BLaER1 treated with 17β-estradiol and CSF1 and Interleukin-3, amounts not matched to agents 10 nM and 100 nM (cell line): ENCODE measurements at regions not wholly inside any gene's neighbourhood (a gene's known extent, or its start where the extent isn't known, plus 50 kb on each side); places are given as distances from the start of the nearest gene placed in this dataset.

ENCODE experiments used
- H3K27ac ChIP-seq, 11 experiments: shearing (Covaris generic); formaldehyde crosslinking; 2 replicates each; pipeline ENCODE4 v1.8.1; 2022
- H3K27me3 ChIP-seq, 11 experiments: shearing (Covaris generic); formaldehyde crosslinking; 2 replicates each; pipeline ENCODE4 v1.8.1; 2022
- H3K36me3 ChIP-seq, 11 experiments: shearing (Covaris generic); formaldehyde crosslinking; 2 replicates each; pipeline ENCODE4 v1.8.1; 2022
- H3K4me1 ChIP-seq, 10 experiments: shearing (Covaris generic); formaldehyde crosslinking; 2 replicates each; pipeline ENCODE4 v1.8.1; 2022
- H3K4me2 ChIP-seq, 11 experiments: shearing (Covaris generic); formaldehyde crosslinking; 2 replicates each; pipeline ENCODE4 v1.8.1; 2022
- H3K4me3 ChIP-seq, 10 experiments: shearing (Covaris generic); formaldehyde crosslinking; 2 replicates each; pipeline ENCODE4 v1.8.1; 2022
- H3K9ac ChIP-seq, 11 experiments: shearing (Covaris generic); formaldehyde crosslinking; 2 replicates each; pipeline ENCODE4 v1.8.1; 2022
- H3K9me3 ChIP-seq, 11 experiments: shearing (Covaris generic); formaldehyde crosslinking; replicated peaks in 1 of 11; 2 replicates each; pipeline ENCODE4 v1.8.1; 2022
- H4K20me1 ChIP-seq, 11 experiments: shearing (Covaris generic); formaldehyde crosslinking; 2 replicates each; pipeline ENCODE4 v1.8.1; 2022
- Cebpa-rat ChIP-seq, 11 experiments: shearing (Covaris generic); IDR thresholded peaks; 2 replicates each; pipeline ENCODE4 v1.8.1; 2022

DNA sequence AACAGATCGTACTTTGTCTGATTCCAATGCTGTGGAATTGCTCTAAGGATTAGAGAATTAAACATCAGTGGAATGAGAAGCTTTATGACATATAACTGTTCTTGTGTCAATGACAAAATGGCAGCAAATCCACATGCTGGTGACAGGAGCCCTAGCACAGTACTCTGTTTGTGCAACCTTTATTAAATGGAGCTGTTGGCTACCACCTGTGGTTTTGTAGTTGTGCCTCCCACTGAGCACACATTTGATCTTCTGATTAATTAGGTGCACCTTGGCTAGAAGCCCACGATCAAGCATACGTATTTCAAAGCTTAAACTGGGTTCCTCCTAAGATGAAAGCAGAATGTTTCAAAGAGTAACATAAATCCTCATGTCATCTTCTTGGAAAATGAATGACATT is 394.0 kb upstream of the IGFBP7 start:
- no peaks in the 10 kb centered on the region for H3K9me3 ChIP-seq
- TF ChIP-seq Cebpa-rat (IDR thresholded peaks at IDR 0.05) = no peak
- no peaks in the 10 kb centered on the region for H4K20me1 ChIP-seq
- peaks cover 0 to 25% (median 5%) of the 10 kb centered on the region in 10 experiments; a peak in 9 of 20 replicates for H3K4me1 ChIP-seq
- H3K27me3 ChIP-seq = no peaks in the 10 kb centered on the region
- H3K4me2 ChIP-seq = no peak overlapping the region
- H3K9ac ChIP-seq = no peak overlapping the region
- no peak overlapping the region for H3K4me3 ChIP-seq
- H3K27ac ChIP-seq = no peak overlapping the region
- H3K36me3 ChIP-seq = no peaks in the 10 kb centered on the region

DNA sequence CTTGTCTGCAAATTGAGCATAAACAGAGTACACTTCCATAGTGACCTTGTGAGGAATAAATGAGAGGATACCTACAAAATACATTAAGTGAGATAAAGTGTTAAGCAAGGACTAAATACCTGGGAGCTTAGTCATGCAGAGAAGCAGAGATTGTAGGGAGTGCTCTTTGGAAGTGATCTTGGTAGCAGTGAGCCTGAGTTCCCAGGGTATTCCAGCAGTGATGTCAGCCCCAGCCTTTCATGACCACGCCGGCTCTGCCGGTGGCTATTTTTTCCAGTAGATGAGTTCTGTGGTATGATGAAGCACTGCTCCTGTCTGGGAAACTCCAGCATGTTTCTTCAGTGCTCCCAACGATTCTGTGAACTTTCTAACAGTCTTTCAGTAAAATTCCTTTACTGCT is 391.5 kb upstream of the IGFBP7 start:
- H3K4me1 ChIP-seq = peaks cover 0 to 12% (median 5%) of the 10 kb centered on the region in 10 experiments; a peak in 8 of 20 replicates
- H3K27me3 ChIP-seq = no peaks in the 10 kb centered on the region
- TF ChIP-seq Cebpa-rat (IDR thresholded peaks at IDR 0.05) = no peak
- H3K27ac ChIP-seq = no peak overlapping the region
- no peak overlapping the region for H3K4me3 ChIP-seq
- H3K9ac ChIP-seq = no peak overlapping the region
- no peaks in the 10 kb centered on the region for H3K36me3 ChIP-seq
- H3K4me2 ChIP-seq = no peak overlapping the region
- H4K20me1 ChIP-seq = no peaks in the 10 kb centered on the region
- H3K9me3 ChIP-seq = no peaks in the 10 kb centered on the region

DNA sequence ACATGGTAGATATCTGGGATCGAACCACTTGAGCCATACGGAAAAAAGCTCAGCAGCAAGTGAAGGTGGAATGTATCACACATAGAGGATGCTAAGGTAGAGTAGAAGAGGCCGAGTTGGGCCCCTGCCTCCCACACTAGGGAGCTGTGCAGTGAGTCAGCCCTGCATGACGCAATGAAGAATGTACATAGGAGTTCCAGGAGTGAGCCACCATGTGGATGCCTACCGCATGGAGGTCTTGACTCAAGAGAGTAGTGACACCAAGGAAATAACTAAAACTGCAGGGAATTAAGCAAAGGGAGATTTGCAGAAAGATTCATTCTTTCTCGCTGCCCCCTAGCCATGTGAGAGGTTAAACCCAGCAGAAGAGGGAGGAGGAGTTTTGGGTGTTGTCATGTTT is 389.6 kb upstream of the IGFBP7 start:
- H3K4me1 ChIP-seq = peaks cover 0 to 7% (median 2%) of the 10 kb centered on the region in 10 experiments; a peak in 7 of 20 replicates
- no peak overlapping the region for H3K27ac ChIP-seq
- H3K27me3 ChIP-seq = no peaks in the 10 kb centered on the region
- TF ChIP-seq Cebpa-rat (IDR thresholded peaks at IDR 0.05) = no peak
- no peak overlapping the region for H3K4me3 ChIP-seq
- H3K9me3 ChIP-seq = no peaks in the 10 kb centered on the region
- H4K20me1 ChIP-seq = no peaks in the 10 kb centered on the region
- H3K9ac ChIP-seq = no peak overlapping the region
- no peaks in the 10 kb centered on the region for H3K36me3 ChIP-seq
- no peak overlapping the region for H3K4me2 ChIP-seq

DNA sequence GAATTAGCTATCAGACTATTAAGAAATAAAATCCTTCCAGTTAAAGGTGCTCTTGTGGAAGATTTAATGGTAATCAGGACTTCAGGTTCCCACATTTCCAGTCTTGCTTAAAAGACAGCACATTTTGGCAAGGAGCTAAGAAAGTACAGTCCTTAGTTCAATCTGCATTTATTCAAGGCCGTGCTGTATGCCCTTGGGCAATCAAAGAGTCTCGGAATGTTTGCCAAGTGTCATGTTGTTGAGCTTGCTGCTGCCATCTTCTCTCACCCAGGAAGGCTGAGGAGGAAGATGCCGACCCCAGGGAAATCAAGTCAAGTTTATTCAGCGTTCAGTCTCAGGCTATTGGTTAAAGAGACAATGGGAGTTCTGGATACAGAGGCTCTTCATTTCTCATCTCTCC is 388.1 kb upstream of the IGFBP7 start:
- Histone ChIP-seq H3K9ac (no peak overlapping the region), H3K27me3 (no peaks in the 10 kb centered on the region)

DNA sequence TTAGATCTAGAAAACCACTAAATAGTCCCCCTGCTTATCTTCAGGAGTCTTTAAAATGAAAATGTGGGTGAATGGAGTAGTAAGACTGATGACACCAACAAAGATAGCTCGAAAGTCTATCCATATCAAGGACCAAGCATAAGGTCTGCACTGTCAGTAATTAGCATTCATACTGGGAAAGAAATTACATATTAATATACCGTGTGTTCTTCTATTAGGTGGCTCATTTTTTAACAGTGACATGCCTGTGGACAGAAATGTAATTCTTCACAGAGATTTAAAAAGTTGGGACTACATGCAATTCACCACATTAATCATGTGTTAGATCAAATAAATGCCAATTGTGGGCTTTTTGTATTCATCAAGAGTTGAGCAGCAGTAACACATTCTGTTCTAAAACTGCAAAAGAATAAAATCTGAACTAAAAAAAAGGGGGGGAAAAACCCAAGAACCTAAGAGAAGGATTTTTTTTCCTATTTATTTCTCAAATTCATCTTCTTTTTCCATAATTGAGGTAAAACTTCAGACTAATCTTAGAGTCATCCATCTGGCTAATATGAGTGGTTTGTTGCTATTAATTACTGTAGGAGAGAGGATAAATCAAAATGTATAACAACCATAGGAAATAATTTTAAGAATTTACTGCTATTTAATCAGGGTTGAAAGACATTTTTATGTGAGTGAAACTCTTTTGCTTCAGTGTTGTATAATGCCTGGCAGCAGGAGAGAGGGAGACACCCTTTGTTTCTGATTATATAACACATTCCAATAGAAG is 386.7 kb upstream of the IGFBP7 start:
- H3K9me3 ChIP-seq = peaks cover 0 to 19% (median 4%) of the 10 kb centered on the region in 11 experiments; a peak in 9 of 22 replicates
- H3K27me3 ChIP-seq = no peaks in the 10 kb centered on the region
- TF ChIP-seq Cebpa-rat (IDR thresholded peaks at IDR 0.05) = no peak
- no peak overlapping the region for H3K4me2 ChIP-seq
- no peaks in the 10 kb centered on the region for H3K36me3 ChIP-seq
- H3K9ac ChIP-seq = no peak overlapping the region
- H3K4me3 ChIP-seq = no peak overlapping the region
- no peak overlapping the region for H3K27ac ChIP-seq
- H3K4me1 ChIP-seq = 0 out of 20 replicates have a peak, but pooled peaks cover 0 to 7% (median 0%) of the 10 kb centered on the region in 10 experiments
- no peaks in the 10 kb centered on the region for H4K20me1 ChIP-seq

More for the DNA sequence above, 388.1 kb upstream of the IGFBP7 start:
- Histone ChIP-seq H3K27ac (no peak overlapping the region), H3K4me1 (no peaks in the 10 kb centered on the region), H4K20me1 (no peaks in the 10 kb centered on the region), H3K9me3 (peaks cover 0 to 9% (median under 1%) of the 10 kb centered on the region in 11 experiments; a peak in 5 of 22 replicates), H3K4me3 (no peak overlapping the region), H3K4me2 (no peak overlapping the region), H3K36me3 (no peaks in the 10 kb centered on the region)
- TF ChIP-seq Cebpa-rat (IDR thresholded peaks at IDR 0.05) = no peak

DNA sequence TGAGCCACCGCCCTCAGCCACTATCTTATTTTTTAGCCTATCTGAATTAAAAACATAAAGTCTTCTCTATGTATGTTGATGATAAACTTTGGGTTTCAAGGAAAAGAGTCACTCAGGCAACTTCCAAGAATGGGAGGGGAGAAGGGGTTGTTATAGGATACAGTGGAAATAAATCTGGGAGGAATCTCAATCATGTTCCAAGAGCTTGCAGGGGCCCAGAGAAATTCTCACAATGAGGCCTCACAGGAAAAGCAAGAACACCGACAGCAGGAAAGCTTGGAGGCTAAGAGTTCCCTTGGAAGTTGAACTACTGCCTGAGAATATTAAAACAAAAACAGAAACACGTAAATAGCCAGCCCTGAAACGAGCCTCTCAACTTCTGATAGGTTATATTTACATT is 384.6 kb upstream of the IGFBP7 start:
- no peak overlapping the region for H3K4me3 ChIP-seq
- H3K4me1 ChIP-seq = 0 out of 20 replicates have a peak, but pooled peaks cover 0 to 7% (median 0%) of the 10 kb centered on the region in 10 experiments
- peaks cover 0 to 19% (median 4%) of the 10 kb centered on the region in 11 experiments; a peak in 9 of 22 replicates for H3K9me3 ChIP-seq
- no peaks in the 10 kb centered on the region for H3K36me3 ChIP-seq
- H3K4me2 ChIP-seq = no peak overlapping the region
- H3K9ac ChIP-seq = no peak overlapping the region
- H3K27me3 ChIP-seq = no peaks in the 10 kb centered on the region
- TF ChIP-seq Cebpa-rat (IDR thresholded peaks at IDR 0.05) = no peak
- no peaks in the 10 kb centered on the region for H4K20me1 ChIP-seq
- no peak overlapping the region for H3K27ac ChIP-seq

DNA sequence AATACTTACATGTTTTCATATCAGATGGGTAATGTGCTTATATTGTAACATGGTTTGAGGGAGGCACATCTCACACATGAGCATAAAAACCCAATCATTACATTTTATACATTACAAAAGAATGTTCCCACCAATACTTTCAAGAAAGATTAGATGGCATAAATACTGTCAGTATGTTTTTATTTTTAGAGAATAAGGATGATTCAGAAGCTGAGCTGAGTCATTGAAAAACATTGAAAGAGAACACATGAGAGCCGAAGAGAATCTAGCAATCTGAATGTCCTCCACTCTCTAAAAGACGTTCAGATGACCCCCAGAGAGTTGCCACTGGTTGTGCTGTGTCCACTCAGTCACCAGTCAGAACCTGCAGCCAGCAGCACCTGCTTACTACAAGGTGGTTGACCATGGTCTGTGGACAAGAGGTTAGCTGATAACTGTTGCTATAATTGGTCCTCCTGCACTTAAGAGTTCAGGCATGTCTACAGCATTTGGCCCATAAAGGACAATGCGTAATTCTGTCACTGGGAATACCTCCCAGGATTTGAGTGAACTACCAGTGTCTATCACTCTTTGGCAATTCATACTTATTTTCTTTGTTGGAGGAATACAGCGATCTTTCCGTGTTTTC is 382.2 kb upstream of the IGFBP7 start:
- no peak overlapping the region for H3K27ac ChIP-seq
- H3K4me1 ChIP-seq = 0 out of 20 replicates have a peak, but pooled peaks cover 0 to 7% (median 0%) of the 10 kb centered on the region in 10 experiments
- H3K9me3 ChIP-seq = peaks cover 0 to 19% (median 4%) of the 10 kb centered on the region in 11 experiments; a peak in 9 of 22 replicates
- H3K4me3 ChIP-seq = no peak overlapping the region; a peak in 1 of 20 replicates
- no peak for TF ChIP-seq Cebpa-rat (IDR thresholded peaks at IDR 0.05)
- H4K20me1 ChIP-seq = no peaks in the 10 kb centered on the region
- no peaks in the 10 kb centered on the region for H3K36me3 ChIP-seq
- no peak overlapping the region for H3K9ac ChIP-seq
- no peaks in the 10 kb centered on the region for H3K27me3 ChIP-seq
- no peak overlapping the region for H3K4me2 ChIP-seq

DNA sequence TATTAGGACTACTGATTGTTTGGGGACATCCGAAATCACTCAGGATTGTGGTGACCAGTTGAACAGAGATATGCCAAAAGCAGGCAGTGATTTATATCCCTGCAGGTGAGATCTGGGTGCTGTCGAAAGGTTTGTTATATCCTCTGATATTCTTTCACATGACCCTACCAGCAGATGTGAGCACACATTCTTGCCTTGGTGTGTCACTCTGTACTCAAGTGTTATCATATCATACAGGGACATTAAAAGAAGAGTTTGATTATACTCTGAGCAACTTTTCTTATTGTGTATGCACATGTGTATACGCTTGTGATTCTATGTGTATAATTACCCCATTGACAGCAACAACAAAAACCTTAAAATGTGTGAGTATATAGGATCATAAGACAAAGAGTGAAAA is 381.2 kb upstream of the IGFBP7 start:
- H3K27ac ChIP-seq = no peak overlapping the region

DNA sequence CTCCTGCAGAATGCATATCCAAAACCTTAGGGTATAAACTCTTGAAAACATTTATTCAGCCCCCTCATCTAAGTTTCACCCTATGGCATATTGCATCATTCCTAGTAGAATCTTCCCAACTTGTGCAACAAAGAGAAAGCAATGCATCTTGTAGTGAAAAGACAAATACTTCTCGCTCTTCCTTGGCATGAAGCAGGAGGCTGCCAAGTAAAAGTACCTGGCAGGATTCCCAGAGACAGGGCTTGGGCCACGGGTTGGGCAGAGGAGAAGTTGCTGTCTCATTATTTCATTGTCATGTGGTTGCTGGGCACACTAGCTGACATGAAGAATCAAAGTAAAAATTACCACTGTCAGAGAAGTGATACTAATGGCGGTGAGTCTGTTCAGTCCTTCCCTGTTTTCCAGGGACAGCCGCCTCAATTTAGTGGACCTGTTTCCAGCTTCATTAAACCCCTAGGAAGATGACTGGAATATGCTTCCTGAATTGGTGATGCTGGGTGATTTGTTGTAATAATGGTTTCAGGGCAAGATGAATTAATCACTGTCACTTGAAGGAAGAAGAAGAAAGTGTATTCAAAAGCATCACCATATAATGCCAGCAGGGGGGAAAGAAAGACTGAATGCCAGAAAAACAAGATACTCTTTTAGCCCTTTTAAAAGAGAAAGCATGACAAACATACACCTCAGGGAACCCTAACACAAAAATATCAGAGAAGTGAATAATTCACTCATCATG is 380.5 kb upstream of the IGFBP7 start:
- Histone ChIP-seq H3K36me3 (no peaks in the 10 kb centered on the region), H4K20me1 (no peaks in the 10 kb centered on the region), H3K27ac (no peak overlapping the region), H3K9ac (no peak overlapping the region), H3K4me1 (0 out of 20 replicates have a peak, but pooled peaks cover 0 to 7% (median 0%) of the 10 kb centered on the region in 10 experiments), H3K27me3 (no peaks in the 10 kb centered on the region), H3K4me2 (no peak overlapping the region), H3K4me3 (no peak overlapping the region), H3K9me3 (peaks cover 0 to 19% (median 4%) of the 10 kb centered on the region in 11 experiments; a peak in 9 of 22 replicates)
- TF ChIP-seq Cebpa-rat (IDR thresholded peaks at IDR 0.05) = no peak

More for the DNA sequence above, 381.2 kb upstream of the IGFBP7 start:
- H3K4me1 ChIP-seq = 0 out of 20 replicates have a peak, but pooled peaks cover 0 to 7% (median 0%) of the 10 kb centered on the region in 10 experiments
- H3K9me3 ChIP-seq = peaks cover 0 to 19% (median 4%) of the 10 kb centered on the region in 11 experiments; a peak in 9 of 22 replicates
- no peak overlapping the region for H3K4me3 ChIP-seq
- no peaks in the 10 kb centered on the region for H4K20me1 ChIP-seq
- no peaks in the 10 kb centered on the region for H3K36me3 ChIP-seq
- H3K4me2 ChIP-seq = no peak overlapping the region
- H3K27me3 ChIP-seq = no peaks in the 10 kb centered on the region
- no peak overlapping the region for H3K9ac ChIP-seq
- no peak for TF ChIP-seq Cebpa-rat (IDR thresholded peaks at IDR 0.05)
